ENCODE measurements at regions not wholly inside any gene's neighbourhood (a gene's known extent, or its start where the extent isn't known, plus 50 kb on each side); places are given as distances from the start of the nearest gene placed in this dataset.

DNA sequence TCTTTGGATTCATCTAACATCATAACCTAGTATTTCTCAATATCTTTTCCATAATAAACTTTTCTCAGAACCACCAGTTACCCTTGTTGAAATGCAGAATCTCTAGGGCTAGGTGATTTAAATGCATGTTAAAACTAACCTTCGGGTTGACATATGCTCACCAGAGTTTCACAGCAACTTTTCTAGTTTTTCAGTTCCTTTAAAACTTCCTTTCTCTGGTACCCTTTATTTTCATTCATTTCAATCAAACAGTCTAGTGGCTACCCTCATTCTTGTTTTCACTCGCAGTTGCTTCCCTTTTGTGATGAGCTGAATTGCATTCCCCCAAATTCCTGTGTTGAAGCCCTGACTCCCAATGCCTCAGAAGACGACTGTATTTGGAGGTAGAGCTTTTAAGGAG is 712.8 kb upstream of the CHRM3 start:
- TF ChIP-seq, protein P1, sequence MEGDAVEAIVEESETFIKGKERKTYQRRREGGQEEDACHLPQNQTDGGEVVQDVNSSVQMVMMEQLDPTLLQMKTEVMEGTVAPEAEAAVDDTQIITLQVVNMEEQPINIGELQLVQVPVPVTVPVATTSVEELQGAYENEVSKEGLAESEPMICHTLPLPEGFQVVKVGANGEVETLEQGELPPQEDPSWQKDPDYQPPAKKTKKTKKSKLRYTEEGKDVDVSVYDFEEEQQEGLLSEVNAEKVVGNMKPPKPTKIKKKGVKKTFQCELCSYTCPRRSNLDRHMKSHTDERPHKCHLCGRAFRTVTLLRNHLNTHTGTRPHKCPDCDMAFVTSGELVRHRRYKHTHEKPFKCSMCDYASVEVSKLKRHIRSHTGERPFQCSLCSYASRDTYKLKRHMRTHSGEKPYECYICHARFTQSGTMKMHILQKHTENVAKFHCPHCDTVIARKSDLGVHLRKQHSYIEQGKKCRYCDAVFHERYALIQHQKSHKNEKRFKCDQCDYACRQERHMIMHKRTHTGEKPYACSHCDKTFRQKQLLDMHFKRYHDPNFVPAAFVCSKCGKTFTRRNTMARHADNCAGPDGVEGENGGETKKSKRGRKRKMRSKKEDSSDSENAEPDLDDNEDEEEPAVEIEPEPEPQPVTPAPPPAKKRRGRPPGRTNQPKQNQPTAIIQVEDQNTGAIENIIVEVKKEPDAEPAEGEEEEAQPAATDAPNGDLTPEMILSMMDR (conservative IDR thresholded peaks at IDR 0.05) = no peak
- TF ChIP-seq ZFX (IDR thresholded peaks at IDR 0.05) = no peak
- H3K27ac ChIP-seq = no peak overlapping the region

DNA sequence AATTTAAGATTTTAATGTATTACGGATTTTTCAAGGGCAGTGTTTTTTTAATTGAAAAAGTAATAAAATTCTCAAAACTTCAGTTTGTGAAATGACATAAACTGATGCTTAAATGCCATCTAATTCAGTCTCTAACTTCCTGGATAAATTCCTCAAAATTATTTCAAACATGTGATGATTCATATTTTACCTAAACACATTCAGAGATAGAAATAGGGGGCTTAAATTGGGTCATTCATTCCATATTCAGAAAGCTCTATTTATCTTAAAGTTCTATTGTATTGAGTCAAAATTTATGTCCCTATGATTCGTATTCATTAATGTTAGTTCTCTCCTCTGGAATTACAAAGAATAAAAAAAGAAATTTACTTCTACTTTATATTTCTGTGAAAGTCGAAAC is 713.6 kb upstream of the CHRM3 start:
- H3K27ac ChIP-seq = no peak overlapping the region
- TF ChIP-seq ZFX (IDR thresholded peaks at IDR 0.05) = no peak
- TF ChIP-seq, protein P1 (conservative IDR thresholded peaks at IDR 0.05) = no peak

GRCh38 chr1:238672262-238672661 is 714.1 kb upstream of the CHRM3 start:
- TF ChIP-seq, protein P1 (conservative IDR thresholded peaks at IDR 0.05) = no peak
- no peak for TF ChIP-seq ZFX (IDR thresholded peaks at IDR 0.05)
- H3K27ac ChIP-seq = no peak overlapping the region

GRCh38 chr1:238664139-238664538 is 722.2 kb upstream of the CHRM3 start:
- TF ChIP-seq, protein P1 (conservative IDR thresholded peaks at IDR 0.05) = no peak
- TF ChIP-seq ZFX (IDR thresholded peaks at IDR 0.05) = no peak
- no peak overlapping the region for H3K27ac ChIP-seq

DNA sequence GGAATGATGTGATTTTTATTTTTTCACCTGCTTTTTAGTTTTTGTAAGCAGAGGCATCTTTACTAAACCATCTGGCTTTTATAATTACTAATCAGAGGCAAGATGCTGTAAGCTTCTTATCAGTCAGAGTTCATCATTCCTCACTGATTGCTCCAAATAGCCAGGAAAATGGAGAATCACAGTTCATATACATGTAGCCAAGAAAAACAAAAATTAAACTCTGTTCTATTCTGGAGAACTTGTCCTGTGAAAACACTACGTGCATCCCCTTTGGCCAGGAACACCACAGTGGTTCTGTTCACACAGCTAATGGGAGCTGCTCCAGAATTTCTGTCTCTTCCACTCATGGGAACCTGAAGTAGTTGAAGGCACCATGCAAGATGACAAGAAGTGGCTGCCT is 725.5 kb upstream of the CHRM3 start:
- no peak for TF ChIP-seq ZFX (IDR thresholded peaks at IDR 0.05)
- TF ChIP-seq, protein P1 (conservative IDR thresholded peaks at IDR 0.05) = no peak
- H3K27ac ChIP-seq = no peak overlapping the region

DNA sequence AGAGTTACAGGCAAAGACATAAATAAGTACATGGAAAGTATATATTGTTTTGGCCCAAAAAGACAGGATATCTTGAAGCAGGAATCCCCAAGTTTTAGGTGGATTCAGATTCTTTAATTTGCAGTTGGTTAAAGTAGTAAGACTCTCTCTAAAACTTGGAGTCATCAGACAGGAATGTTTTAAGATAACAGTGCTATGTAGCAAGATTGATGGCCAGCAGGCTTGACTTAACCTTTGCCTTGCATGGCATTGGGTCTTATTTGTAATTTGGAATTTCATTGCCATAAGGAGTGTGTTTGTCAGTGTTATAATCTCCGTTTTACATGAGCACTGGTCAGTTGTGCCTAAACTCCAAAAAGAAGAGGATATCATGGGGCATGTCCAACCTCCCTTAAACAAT is 727.6 kb upstream of the CHRM3 start:
- TF ChIP-seq, protein P1 (conservative IDR thresholded peaks at IDR 0.05) = no peak
- TF ChIP-seq ZFX (IDR thresholded peaks at IDR 0.05) = no peak
- H3K27ac ChIP-seq = no peak overlapping the region

- no peak for TF ChIP-seq ZFX (IDR thresholded peaks at IDR 0.05)
- TF ChIP-seq, protein P1 (conservative IDR thresholded peaks at IDR 0.05) = no peak
- no peak overlapping the region for H3K27ac ChIP-seq
Observed at GRCh38 chr1:238653693-238654321, 732.6 kb upstream of the CHRM3 start.
